Panc1 (cell line): ENCODE measurements at regions not wholly inside any gene's neighbourhood (a gene's known extent, or its start where the extent isn't known, plus 50 kb on each side); places are given as distances from the start of the nearest gene placed in this dataset.

Experiments used
- ATAC-seq: fragments of 200-7000 bp; cut with Tn5 transposase; 2 replicates; pipeline ENCODE4 v1.9.1; 2020; ENCODE audit warnings: mild to moderate bottlenecking, moderate library complexity
- BruUV-seq: library from RNA; stranded (reverse); fragments of 400-500 nt; replicated peaks from 2 replicates; lab custom pipeline; 2021; lab: Mats Ljungman, UMichigan
- CTCF ChIA-PET: fragments of 300-600 bp; sonication (Branson Sonifier 250); formaldehyde crosslinking; loops from one replicate; lab custom pipeline; 2022; ENCODE audit warnings: antibody characterized with exemption; lab: Charles Lee
- POLR2A ChIA-PET: fragments of 300-600 bp; sonication (Branson Sonifier 250); formaldehyde crosslinking; loops from one replicate; lab custom pipeline; 2022; ENCODE audit warnings: antibody characterized with exemption; lab: Charles Lee
- DNase-seq: peaks from one replicate; pipeline ENCODE4 v3.0.0-alpha.2; 2010; ENCODE audit warnings: low read depth, low spot score
- H3K27ac ChIP-seq: 2 replicates; pipeline ENCODE4 v1.5.1; 2011; ENCODE audit warnings: mild to moderate bottlenecking, low read length, inconsistent platforms
- H3K27me3 ChIP-seq: fragments of 200-500 bp; sonication (Bioruptor generic); 2 replicates; pipeline ENCODE4 v1.6.0; 2014; ENCODE audit warnings: low read length, inconsistent platforms; ENCODE audit not compliant: control insufficient read depth, insufficient read depth
- H3K36me3 ChIP-seq: fragments of 200-500 bp; sonication (Bioruptor generic); 2 replicates; pipeline ENCODE4 v1.5.1; 2014; ENCODE audit warnings: inconsistent platforms, mild to moderate bottlenecking, low read length, moderate library complexity; ENCODE audit not compliant: control insufficient read depth, insufficient read depth
- H3K4me1 ChIP-seq: 2 replicates; pipeline ENCODE4 v1.5.1; 2011; ENCODE audit warnings: inconsistent platforms, mild to moderate bottlenecking, low read length, moderate library complexity; ENCODE audit not compliant: control insufficient read depth, insufficient read depth
- H3K4me3 ChIP-seq, 2 experiments: 2 replicates each; pipeline ENCODE4 v1.5.1; 2011 to 2012; ENCODE audit warnings: low read depth in 2 of 2, low read length in 2 of 2, mild to moderate bottlenecking in 2 of 2, inconsistent platforms in 1 of 2, moderate library complexity in 1 of 2
- H3K9me3 ChIP-seq: fragments of 200-500 bp; sonication (Bioruptor generic); 2 replicates; pipeline ENCODE4 v1.5.1; 2014; ENCODE audit warnings: low read depth, mild to moderate bottlenecking, inconsistent platforms, low read length, moderate library complexity; ENCODE audit not compliant: control insufficient read depth, insufficient read depth
- CTCF ChIP-seq: fragments of 450-650 bp; IDR thresholded peaks from 2 replicates; pipeline ENCODE4 v1.5.1; 2017; ENCODE audit warnings: mild to moderate bottlenecking
- POLR2AphosphoS5 ChIP-seq: IDR thresholded peaks from 2 replicates; pipeline ENCODE4 v1.6.1; 2012; ENCODE audit warnings: mild to moderate bottlenecking, low read depth, low read length, moderate library complexity
- REST ChIP-seq, 2 experiments: IDR thresholded peaks; 2 replicates each; pipeline ENCODE4 v1.6.1; 2011 to 2012; ENCODE audit warnings: low read depth in 2 of 2, control low read depth in 1 of 2, low read length in 1 of 2, mild to moderate bottlenecking in 1 of 2, moderate library complexity in 1 of 2; ENCODE audit not compliant: insufficient read depth in 1 of 2
- SIN3A ChIP-seq: IDR thresholded peaks from 2 replicates; pipeline ENCODE4 v1.6.1; 2012; ENCODE audit warnings: low read depth, mild to moderate bottlenecking, low read length, moderate library complexity, borderline replicate concordance; ENCODE audit not compliant: insufficient read depth
- TCF7L2 ChIP-seq: IDR thresholded peaks from 2 replicates; pipeline ENCODE4 v1.6.1; 2011; ENCODE audit warnings: mild to moderate bottlenecking, low read depth, low read length, inconsistent platforms
- in situ Hi-C: cut with HindIII; loops from 2 replicates; pipeline ENCODE4 v1.10.0; 2016; ENCODE audit warnings: low sequenced_read_pairs, low pct_unique_long_range_greater_than_20kb
- intact Hi-C: fragments of 100-400 bp; cut with micrococcal nuclease; formaldehyde crosslinking; loops from one replicate; pipeline ENCODE4 v1.10.0; 2022; ENCODE audit not compliant: unreplicated experiment

GRCh38 chr13:80559944-80560343 is 219.0 kb upstream of the SPRY2 start:
- ChIA-PET POLR2A (no interaction called here), CTCF (no interaction called here)
- Histone ChIP-seq H3K36me3 (no peaks in the 10 kb centered on the region), H3K9me3 (no peaks in the 10 kb centered on the region), H3K27me3 (no peaks in the 10 kb centered on the region), H3K4me1 (no peaks in the 10 kb centered on the region), H3K27ac (no peak overlapping the region), H3K4me3 (no peak overlapping the region)
- intact Hi-C loops = no loop called here
- BruUV-seq = no TSS peak
- TF ChIP-seq SIN3A (no peak), TCF7L2 (no peak), REST (IDR thresholded peaks at IDR 0.05; ENCODE audit: insufficient read depth in 1 of 2, low read depth in 2 of 2, low read length in 1 of 2) (no peak), POLR2AphosphoS5 (no peak), CTCF (no peak)
- in situ Hi-C loops = no loop called here
- ATAC-seq = no peak
- DNase-seq = no peak

- ATAC-seq = no peak
- Histone ChIP-seq H3K4me1 (no peaks in the 10 kb centered on the region), H3K9me3 (no peaks in the 10 kb centered on the region), H3K36me3 (no peaks in the 10 kb centered on the region), H3K27ac (no peak overlapping the region), H3K4me3 (no peak overlapping the region), H3K27me3 (no peaks in the 10 kb centered on the region)
- TF ChIP-seq TCF7L2 (no peak), REST (IDR thresholded peaks at IDR 0.05; ENCODE audit: insufficient read depth in 1 of 2, low read depth in 2 of 2, low read length in 1 of 2) (no peak), POLR2AphosphoS5 (no peak), SIN3A (no peak), CTCF (no peak)
- DNase-seq = no peak
- ChIA-PET POLR2A (no interaction called here), CTCF (no interaction called here)
- in situ Hi-C loops = no loop called here
- intact Hi-C loops = no loop called here
- no TSS peak for BruUV-seq
Observed at GRCh38 chr13:80558074-80558473, 217.1 kb upstream of the SPRY2 start.
